GM23338 (cell line): ENCODE measurements at regions not wholly inside any gene's neighbourhood (a gene's known extent, or its start where the extent isn't known, plus 50 kb on each side); places are given as distances from the start of the nearest gene placed in this dataset.

Experiments used
- ATAC-seq: fragments of 200-7000 bp; cut with Tn5 transposase; 3 replicates; pipeline ENCODE4 v1.9.1; 2020
- DNase-seq: peaks from one replicate; pipeline ENCODE4 v3.0.0-alpha.2; 2015; ENCODE audit warnings: low spot score
- H2AFZ ChIP-seq: fragments of 200-600 bp; sonication (generic); 2 replicates; pipeline ENCODE4 v1.8.0; 2016; ENCODE audit warnings: antibody characterized with exemption, mild to moderate bottlenecking, moderate library complexity
- H3F3A ChIP-seq: fragments of 200-600 bp; sonication (generic); replicated peaks from 2 replicates; pipeline ENCODE4 v1.8.0; 2017; ENCODE audit warnings: antibody characterized with exemption, mixed run types, low read depth
- H3K27ac ChIP-seq: fragments of 200-600 bp; sonication (generic); 2 replicates; pipeline ENCODE4 v1.6.1; 2016; ENCODE audit warnings: low read depth
- H3K27me3 ChIP-seq: fragments of 200-600 bp; sonication (generic); 2 replicates; pipeline ENCODE4 v1.8.0; 2016; ENCODE audit warnings: mild to moderate bottlenecking, mixed run types, moderate library complexity; ENCODE audit not compliant: insufficient read depth
- H3K36me3 ChIP-seq: fragments of 200-600 bp; sonication (generic); 2 replicates; pipeline ENCODE4 v1.8.0; 2016; ENCODE audit warnings: mild to moderate bottlenecking; ENCODE audit not compliant: insufficient read depth
- H3K4me1 ChIP-seq: fragments of 200-600 bp; sonication (generic); 2 replicates; pipeline ENCODE4 v1.8.0; 2016; ENCODE audit warnings: mild to moderate bottlenecking, moderate library complexity; ENCODE audit not compliant: insufficient read depth
- H3K4me2 ChIP-seq: fragments of 200-600 bp; sonication (generic); 2 replicates; pipeline ENCODE4 v1.7.1; 2017; ENCODE audit warnings: mixed run types
- H3K4me3 ChIP-seq: fragments of 200-600 bp; sonication (generic); 2 replicates; pipeline ENCODE4 v1.6.1; 2016; ENCODE audit warnings: mixed run types
- H3K79me2 ChIP-seq: fragments of 200-600 bp; sonication (generic); replicated peaks from 2 replicates; pipeline ENCODE4 v1.8.0; 2017; ENCODE audit warnings: mild to moderate bottlenecking; ENCODE audit not compliant: insufficient read depth
- H3K9me2 ChIP-seq: fragments of 200-600 bp; sonication (generic); 2 replicates; pipeline ENCODE4 v1.8.0; 2017; ENCODE audit not compliant: insufficient read depth
- H4K20me1 ChIP-seq: fragments of 200-600 bp; sonication (generic); replicated peaks from 2 replicates; pipeline ENCODE4 v1.8.0; 2017; ENCODE audit warnings: mild to moderate bottlenecking; ENCODE audit not compliant: insufficient read depth
- H3K27ac Mint-ChIP-seq: 2 replicates; pipeline ENCODE4 v1.8.0; 2020; ENCODE audit warnings: inconsistent platforms, mild to moderate bottlenecking, moderate library complexity, mixed read lengths
- H3K27me3 Mint-ChIP-seq: 3 replicates; pipeline ENCODE4 v1.8.0; 2022; ENCODE audit warnings: low read depth, mild to moderate bottlenecking, moderate library complexity, mixed read lengths, inconsistent platforms; ENCODE audit not compliant: insufficient read depth, poor library complexity
- H3K36me3 Mint-ChIP-seq: 3 replicates; pipeline ENCODE4 v1.8.0; 2021; ENCODE audit warnings: low read depth, mild to moderate bottlenecking, inconsistent platforms, moderate library complexity, mixed read lengths
- H3K4me1 Mint-ChIP-seq: 3 replicates; pipeline ENCODE4 v1.8.0; 2020; ENCODE audit warnings: mild to moderate bottlenecking, inconsistent platforms, mixed read lengths
- H3K4me3 Mint-ChIP-seq: 3 replicates; pipeline ENCODE4 v1.8.0; 2021; ENCODE audit warnings: moderate library complexity, mild to moderate bottlenecking, inconsistent platforms, mixed read lengths
- H3K9me3 Mint-ChIP-seq: 3 replicates; pipeline ENCODE4 v1.8.0; 2020; ENCODE audit warnings: moderate library complexity, mild to moderate bottlenecking, inconsistent platforms, mixed read lengths
- EZH2 ChIP-seq: fragments of 200-600 bp; sonication (generic); IDR thresholded peaks from one replicate; pipeline ENCODE4 v1.8.0; 2017; ENCODE audit warnings: antibody characterized with exemption, mild to moderate bottlenecking, low read depth; ENCODE audit not compliant: unreplicated experiment
- TF ChIP-seq, protein P1 (sequence below): IDR thresholded peaks from 2 replicates; pipeline ENCODE4 v1.6.1; 2016; ENCODE audit warnings: antibody characterized with exemption
- TF ChIP-seq, protein P2 (sequence below): IDR thresholded peaks from one replicate; pipeline ENCODE4 v1.6.1; 2018; ENCODE audit warnings: antibody characterized with exemption; ENCODE audit not compliant: unreplicated experiment

DNA sequence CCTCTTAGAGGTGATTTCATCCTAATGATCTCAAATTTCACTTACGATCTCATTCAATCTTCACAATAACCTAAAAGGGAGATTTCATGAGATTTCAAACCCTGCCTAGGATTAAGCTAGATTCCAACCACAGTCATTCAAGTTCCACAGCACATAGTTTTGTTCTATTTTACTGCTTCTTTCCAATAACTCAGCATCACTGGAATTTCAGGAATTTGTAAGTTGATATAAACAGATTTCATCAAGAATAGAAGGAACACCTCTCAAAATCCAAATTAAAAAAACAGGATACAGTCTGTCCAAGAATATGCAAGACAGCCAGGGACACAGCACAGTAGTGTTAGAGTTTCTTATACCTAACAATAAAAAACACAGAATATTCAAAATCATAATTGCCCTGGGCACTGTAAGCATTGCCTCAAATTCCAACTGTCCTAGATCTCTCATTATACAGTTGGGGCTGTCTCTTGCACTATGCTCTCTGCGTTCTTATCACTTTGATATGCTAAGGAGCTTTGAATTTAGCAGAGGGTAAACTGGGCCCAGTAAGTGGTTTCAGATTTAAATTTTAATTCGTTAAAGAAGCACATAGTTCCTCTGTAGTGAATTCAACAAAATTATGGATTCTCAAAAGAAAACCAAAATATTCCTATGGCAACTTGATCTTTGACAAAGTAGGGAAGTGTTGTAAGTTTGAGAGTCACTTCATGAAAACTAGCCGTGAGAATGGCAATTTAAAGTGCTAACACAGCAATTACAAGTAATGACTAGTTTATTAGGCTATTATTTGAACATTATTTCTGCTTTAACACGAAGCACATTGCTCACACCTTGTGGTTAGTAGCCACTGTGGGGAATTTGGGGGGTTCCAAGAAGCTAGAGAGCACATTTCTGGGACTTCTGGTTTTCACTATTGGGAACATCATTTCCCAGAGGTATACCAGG lies 478.6 kb upstream of the C9orf72 start:
- Histone ChIP-seq H3F3A (no peaks in the 10 kb centered on the region), H3K4me2 (no peak overlapping the region), H3K27me3 (no peaks in the 10 kb centered on the region), H3K36me3 (no peaks in the 10 kb centered on the region), H4K20me1 (no peaks in the 10 kb centered on the region), H3K9me2 (peaks cover 3% of the 10 kb centered on the region; the same call in 1 of the 2 replicates), H3K27ac (no peak overlapping the region), H3K4me3 (no peak overlapping the region), H3K79me2 (no peaks in the 10 kb centered on the region), H3K4me1 (peaks cover 10% of the 10 kb centered on the region; the same call in 1 of the 2 replicates), H2AFZ (no peak overlapping the region)
- no peak overlapping the region for H3K4me3 Mint-ChIP-seq
- peaks cover 11% of the 10 kb centered on the region; the same call in 2 of the 3 replicates for H3K4me1 Mint-ChIP-seq
- H3K9me3 Mint-ChIP-seq, result no peaks in the 10 kb centered on the region
- TF ChIP-seq, protein P1, sequence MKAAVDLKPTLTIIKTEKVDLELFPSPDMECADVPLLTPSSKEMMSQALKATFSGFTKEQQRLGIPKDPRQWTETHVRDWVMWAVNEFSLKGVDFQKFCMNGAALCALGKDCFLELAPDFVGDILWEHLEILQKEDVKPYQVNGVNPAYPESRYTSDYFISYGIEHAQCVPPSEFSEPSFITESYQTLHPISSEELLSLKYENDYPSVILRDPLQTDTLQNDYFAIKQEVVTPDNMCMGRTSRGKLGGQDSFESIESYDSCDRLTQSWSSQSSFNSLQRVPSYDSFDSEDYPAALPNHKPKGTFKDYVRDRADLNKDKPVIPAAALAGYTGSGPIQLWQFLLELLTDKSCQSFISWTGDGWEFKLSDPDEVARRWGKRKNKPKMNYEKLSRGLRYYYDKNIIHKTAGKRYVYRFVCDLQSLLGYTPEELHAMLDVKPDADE, result no peak
- TF ChIP-seq, protein P2, sequence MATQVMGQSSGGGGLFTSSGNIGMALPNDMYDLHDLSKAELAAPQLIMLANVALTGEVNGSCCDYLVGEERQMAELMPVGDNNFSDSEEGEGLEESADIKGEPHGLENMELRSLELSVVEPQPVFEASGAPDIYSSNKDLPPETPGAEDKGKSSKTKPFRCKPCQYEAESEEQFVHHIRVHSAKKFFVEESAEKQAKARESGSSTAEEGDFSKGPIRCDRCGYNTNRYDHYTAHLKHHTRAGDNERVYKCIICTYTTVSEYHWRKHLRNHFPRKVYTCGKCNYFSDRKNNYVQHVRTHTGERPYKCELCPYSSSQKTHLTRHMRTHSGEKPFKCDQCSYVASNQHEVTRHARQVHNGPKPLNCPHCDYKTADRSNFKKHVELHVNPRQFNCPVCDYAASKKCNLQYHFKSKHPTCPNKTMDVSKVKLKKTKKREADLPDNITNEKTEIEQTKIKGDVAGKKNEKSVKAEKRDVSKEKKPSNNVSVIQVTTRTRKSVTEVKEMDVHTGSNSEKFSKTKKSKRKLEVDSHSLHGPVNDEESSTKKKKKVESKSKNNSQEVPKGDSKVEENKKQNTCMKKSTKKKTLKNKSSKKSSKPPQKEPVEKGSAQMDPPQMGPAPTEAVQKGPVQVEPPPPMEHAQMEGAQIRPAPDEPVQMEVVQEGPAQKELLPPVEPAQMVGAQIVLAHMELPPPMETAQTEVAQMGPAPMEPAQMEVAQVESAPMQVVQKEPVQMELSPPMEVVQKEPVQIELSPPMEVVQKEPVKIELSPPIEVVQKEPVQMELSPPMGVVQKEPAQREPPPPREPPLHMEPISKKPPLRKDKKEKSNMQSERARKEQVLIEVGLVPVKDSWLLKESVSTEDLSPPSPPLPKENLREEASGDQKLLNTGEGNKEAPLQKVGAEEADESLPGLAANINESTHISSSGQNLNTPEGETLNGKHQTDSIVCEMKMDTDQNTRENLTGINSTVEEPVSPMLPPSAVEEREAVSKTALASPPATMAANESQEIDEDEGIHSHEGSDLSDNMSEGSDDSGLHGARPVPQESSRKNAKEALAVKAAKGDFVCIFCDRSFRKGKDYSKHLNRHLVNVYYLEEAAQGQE, result no peak
- DNase-seq (no peak), ATAC-seq (no peak)
- peaks cover 2% of the 10 kb centered on the region for H3K27me3 Mint-ChIP-seq
- peak overlapping the region; percentile 45; the same call in 1 of the 2 replicates for H3K27ac Mint-ChIP-seq
- no peaks in the 10 kb centered on the region for H3K36me3 Mint-ChIP-seq

DNA sequence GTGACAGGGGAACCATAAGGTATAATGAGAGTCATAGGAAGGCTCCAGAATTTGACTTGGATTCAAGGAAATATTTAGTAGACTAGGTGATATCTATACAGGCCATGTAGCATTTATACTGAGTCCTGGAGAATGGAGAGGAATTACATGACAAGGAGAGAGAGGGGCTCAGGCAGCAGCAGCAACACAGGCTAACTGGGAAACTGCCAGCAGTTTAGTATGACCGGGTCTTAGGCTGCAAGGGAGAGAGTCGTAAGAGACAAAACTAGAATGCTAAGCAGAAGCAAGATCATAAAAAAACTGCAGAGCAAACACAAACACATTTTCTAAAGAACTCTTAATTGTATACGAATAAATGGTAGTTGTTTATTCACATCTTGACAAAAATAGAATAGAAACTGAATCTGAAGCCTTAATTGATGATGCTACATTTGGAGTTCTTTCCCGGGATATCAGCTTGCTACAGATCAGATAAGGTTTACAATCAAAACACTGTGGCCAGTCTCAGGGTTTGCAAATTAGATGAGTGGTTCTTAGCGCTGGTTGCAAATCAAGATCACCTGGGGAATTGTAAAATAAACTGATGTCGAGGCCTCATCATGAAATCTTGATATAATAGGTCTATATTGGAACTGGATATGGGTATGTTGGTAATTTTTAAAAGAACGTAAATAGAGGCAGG lies 480.0 kb upstream of the C9orf72 start:
- H3K9me2 ChIP-seq, result peaks cover 3% of the 10 kb centered on the region; the same call in 1 of the 2 replicates
- H3K36me3 Mint-ChIP-seq, result no peaks in the 10 kb centered on the region
- H3F3A ChIP-seq, result no peaks in the 10 kb centered on the region
- TF ChIP-seq, protein P2, result no peak
- no peak for TF ChIP-seq EZH2
- peaks cover 2% of the 10 kb centered on the region for H3K27me3 Mint-ChIP-seq
- H3K4me3 Mint-ChIP-seq, result no peak overlapping the region
- no peaks in the 10 kb centered on the region for H4K20me1 ChIP-seq
- peak; percentile 36; the same call in 2 of the 3 replicates for ATAC-seq
- H3K79me2 ChIP-seq, result no peaks in the 10 kb centered on the region
- DNase-seq, result no peak
- no peak overlapping the region for H3K4me3 ChIP-seq
- no peak overlapping the region for H2AFZ ChIP-seq
- H3K27me3 ChIP-seq, result no peaks in the 10 kb centered on the region
- H3K27ac ChIP-seq, result no peak overlapping the region
- no peaks in the 10 kb centered on the region for H3K9me3 Mint-ChIP-seq
- peaks cover 10% of the 10 kb centered on the region; the same call in 1 of the 2 replicates for H3K4me1 ChIP-seq
- no peaks in the 10 kb centered on the region for H3K36me3 ChIP-seq
- no peak overlapping the region for H3K27ac Mint-ChIP-seq
- H3K4me1 Mint-ChIP-seq, result peaks cover 11% of the 10 kb centered on the region; the same call in 2 of the 3 replicates
- no peak overlapping the region for H3K4me2 ChIP-seq
